GM19351 (cell line): ENCODE measurements at regions not wholly inside any gene's neighbourhood (a gene's known extent, or its start where the extent isn't known, plus 50 kb on each side); places are given as distances from the start of the nearest gene placed in this dataset.
"Not testable (repeated sequence)": the region's sequence is repeated elsewhere in the genome, so short reads cannot be mapped to it uniquely, and the experiment has no call there.

Experiments used
- ATAC-seq: cut with Tn5 transposase; IDR thresholded peaks from one replicate; pipeline ENCODE4 v1.9.1; 2021; ENCODE audit warnings: mild to moderate bottlenecking, moderate library complexity; ENCODE audit not compliant: unreplicated experiment

DNA sequence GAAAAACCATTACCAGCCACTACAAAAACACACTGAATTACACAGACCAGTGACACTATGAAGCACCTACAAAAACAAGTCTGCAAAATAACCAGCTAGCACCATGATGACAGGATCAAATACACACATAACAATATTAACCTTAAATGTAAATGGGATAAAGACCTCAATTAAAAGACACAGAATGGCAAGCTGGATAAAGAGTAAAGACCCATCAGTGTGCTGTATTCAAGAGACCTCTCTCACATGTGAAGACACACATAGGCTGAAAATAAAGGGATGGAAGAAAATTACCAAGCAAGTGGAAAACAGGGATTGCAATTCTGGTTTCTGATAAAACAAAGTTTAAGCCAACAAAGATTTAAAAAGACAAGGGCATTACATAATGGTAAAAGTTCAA is 482.7 kb upstream of the MCTP2 start:
- ATAC-seq = no peak

DNA sequence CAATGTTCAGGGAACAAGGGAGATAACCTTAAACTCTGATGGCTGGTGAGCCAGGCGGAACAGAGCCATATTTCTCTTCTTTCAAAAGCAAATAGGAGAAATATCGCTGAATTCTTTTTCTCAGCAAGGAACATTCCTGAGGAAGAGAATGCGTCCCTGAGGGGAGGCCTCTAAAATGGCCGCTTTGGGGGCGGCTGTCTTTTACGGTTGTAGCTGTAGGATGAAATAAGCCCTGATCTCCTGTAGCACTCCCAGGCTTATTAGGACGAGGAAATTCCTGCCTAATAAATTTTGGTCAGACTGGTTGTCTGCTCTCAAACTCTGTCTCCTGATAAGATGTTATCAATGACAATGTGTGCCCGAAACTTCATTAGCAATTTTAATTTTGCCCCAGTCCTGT is 496.4 kb upstream of the MCTP2 start:
- ATAC-seq = not testable (repeated sequence)

DNA sequence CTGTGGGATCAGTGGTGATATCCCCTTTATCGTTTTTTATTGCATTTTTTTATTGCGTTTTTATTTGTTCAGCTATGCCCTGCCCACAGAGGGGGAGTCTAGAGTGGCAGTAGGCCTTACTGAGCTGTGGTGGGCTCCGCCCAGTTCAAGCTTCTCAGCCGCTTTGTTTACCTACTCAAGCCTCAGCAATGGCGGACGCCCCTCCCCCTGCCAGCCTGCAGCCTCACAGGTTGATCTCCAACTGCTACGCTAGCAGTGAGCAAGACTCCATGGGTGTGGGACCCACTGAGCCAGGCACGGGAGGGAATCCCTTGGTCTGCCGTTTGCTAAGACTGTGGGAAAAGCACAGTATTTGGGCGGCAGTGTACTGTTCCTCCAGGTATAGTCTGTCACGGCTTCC is 500.6 kb upstream of the MCTP2 start:
- ATAC-seq = no peak

- no peak for ATAC-seq
Measured at GRCh38 chr15:93722165-93722564, 509.2 kb upstream of the MCTP2 start.

DNA sequence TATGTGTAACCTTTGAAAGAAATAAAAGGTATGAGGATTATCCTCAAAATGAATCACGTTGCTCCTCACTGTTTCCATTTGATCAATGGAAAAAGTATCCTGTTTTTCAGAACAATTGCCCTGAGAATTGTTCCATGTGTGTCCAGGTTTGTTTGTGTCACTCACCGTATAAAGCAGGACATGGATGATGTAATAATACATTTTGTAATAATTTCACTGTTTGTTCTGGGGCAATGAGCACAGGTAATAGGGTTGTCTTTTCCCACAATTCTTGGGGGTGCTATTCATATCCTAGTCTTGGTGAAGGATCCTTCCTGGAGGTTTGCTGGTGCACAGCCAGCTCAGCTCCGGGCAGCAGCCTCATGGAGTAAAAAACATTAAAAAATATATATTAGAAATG is 510.8 kb upstream of the MCTP2 start:
- ATAC-seq = no peak

DNA sequence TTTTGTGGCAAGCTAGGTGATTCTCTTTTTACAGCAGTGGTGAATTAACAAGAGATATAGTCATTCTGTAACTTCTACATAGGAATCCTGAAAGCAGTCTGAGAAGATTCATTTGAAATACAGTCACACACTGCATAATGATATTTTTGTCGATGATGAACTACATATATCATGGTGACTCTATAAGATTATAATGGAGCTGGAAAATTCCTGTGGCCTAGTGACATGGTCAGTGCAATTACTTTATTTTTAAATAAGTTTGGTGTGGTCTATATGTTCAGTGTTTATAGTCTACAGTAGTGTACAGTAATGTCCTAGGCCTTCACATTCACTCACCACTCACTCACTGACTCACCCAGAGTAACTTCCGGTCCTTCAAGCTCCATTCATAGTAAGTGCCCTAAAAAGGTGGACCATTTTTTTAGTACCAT is 511.4 kb upstream of the MCTP2 start:
- no peak for ATAC-seq

- ATAC-seq = no peak
Measured at GRCh38 chr15:93716615-93717231, 514.6 kb upstream of the MCTP2 start.

DNA sequence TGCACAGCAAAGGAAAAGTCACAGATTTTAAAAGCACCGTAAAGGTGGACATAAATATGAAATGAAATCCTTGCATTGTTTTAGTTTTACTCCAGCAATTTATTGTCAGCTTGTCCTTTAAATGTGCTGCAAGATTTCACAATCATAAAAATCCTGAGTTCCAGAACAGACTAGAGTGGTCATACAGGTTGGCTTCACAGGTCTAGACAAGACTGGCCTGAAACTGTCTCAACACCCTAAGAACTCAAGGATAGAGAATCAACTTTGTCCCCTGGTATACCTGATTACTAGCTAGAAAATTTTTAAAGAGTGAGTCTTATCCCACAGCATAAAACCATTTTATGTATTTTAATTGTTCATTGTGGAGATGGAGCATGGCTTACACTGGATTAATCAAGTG is 521.7 kb upstream of the MCTP2 start:
- no peak for ATAC-seq

DNA sequence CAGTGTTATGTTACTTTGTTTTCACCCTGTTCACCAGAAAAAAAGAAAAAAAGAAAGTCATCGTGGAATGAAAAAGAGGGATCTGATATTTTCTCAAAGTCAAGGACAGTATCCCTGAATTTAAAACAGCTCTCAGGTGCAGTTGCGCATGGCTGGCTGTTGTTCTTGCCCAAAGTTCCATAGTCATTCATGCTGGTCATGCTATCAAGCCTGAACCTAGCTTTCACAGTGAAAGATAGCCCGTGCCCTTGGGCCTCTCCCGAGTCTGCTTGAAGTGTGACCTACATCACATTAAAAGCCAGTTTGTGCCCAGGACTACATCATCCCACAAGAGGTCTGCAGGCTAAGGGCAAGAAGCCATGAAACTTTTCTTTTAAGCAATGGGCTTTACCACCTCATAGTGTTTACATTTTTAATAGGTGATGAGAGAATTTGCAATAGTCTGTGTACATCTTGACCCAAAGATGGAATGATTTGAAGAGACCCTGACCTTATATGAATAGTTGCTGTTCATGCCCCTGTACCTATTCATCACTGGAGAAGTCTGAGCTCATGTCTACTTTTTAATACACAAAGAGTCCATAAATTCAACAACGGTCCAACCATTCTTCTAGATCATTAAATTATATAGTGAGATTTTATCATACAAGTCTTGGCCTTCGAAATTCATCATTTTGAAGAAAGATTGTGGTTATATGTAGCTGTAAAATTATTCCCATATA is 522.5 kb upstream of the MCTP2 start:
- no peak for ATAC-seq

GRCh38 chr15:93707751-93708150 is 523.6 kb upstream of the MCTP2 start:
- no peak for ATAC-seq

DNA sequence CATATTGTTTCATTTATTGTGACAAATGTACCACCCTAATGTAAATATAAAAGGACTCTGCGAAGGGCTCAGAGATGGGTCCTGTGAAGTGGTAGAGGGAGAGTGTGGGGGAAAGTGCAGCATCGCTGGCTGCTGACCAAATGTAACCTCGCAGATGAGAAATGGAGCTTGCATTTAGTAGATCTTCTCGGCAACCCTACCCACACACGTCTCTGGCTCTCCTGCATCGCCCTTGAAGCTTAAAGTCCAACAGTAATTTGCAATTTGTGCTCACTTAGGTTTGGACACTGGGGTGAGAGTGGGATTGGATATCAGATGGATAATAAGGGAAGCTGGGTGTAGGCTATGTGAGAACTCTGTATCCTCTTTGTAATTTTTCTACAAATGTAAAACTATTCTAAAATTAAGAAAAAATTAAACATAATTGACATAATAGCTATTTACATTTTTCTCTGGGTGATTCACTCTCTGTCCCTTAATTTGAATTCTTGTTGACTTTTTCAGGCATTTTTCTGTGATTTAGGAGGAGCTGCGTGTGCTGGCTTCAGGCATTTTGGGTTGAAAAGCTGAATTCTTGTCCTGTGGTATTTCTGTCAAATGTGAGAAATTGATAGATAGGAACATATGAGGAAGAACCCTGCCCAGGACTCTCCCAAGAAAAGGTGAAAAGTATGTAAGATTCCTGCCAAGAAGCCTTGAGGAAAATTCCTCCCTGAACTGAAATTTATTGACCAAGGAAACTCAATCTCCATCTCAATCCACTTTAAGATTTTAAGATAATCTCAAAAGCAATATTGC is 524.7 kb upstream of the MCTP2 start:
- ATAC-seq = no peak

GRCh38 chr15:93705753-93706455 is 525.5 kb upstream of the MCTP2 start:
- no peak for ATAC-seq

DNA sequence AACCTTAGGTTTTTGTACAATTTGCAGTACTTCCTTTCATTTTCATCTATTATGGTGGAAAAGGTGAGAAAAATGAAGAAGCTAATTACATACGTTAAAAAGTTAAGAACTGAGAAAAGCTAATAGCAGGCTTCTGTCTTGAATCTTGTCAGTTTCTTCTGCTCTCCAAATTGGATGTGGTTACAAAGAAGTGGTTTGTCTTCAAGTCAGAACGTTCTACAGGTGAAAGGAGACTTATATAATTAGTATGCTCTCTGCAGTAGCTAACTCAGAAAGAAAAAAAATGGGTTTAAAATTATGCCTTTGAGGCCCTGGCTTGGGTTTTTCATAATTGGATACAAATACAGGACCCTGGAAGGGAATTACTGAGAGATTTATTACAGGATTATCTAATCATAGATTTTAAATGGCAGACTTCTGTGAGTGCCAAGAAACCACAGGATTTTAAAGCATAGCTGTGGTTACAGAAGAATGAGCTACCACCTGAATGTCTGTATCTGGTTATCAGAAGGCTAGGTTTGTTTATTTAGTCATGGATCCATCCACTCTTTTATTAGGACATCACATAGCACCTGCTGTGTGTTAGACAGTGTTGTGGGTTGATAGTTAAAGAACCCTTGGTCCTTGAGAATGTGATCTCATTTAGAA is 528.1 kb upstream of the MCTP2 start:
- ATAC-seq = no peak

DNA sequence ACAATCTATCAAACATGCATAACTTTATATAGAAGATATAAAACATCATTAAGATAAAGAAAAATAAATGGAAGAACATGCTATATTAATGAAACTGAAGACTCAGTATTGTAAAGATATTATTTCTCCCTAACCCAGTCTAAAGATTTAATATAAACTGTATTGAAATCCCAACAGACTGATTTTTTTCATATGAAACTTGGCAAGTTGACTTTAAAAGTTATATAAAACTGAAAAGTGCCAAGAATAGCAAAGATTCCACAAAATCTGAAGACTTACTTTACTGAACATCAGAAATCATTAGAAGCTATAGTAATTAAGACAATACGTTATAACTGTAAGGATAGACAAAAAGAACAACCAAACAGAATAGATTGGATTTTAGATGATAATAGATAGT is 531.3 kb upstream of the MCTP2 start:
- ATAC-seq = no peak

GRCh38 chr15:93694033-93694432 is 537.3 kb upstream of the MCTP2 start:
- no peak for ATAC-seq

DNA sequence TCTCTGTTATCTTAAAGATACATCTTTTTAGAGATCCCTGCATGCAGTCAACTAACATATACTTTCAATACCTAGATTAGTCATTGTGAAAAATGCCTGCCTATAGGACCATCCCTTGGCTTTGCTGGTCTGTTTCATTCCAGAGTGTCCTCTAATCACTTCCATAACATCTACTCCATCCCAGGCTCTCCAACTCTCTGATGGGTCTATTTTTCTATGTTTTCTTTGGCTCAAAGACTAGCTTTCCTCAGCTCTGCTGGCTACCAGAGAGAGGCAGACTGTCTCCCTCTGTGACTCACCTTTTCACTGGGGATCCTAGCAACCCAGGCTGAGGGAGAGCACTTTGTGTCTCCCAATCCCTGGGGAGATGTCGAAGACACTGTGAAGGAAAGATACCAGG is 547.7 kb upstream of the MCTP2 start:
- no peak for ATAC-seq

DNA sequence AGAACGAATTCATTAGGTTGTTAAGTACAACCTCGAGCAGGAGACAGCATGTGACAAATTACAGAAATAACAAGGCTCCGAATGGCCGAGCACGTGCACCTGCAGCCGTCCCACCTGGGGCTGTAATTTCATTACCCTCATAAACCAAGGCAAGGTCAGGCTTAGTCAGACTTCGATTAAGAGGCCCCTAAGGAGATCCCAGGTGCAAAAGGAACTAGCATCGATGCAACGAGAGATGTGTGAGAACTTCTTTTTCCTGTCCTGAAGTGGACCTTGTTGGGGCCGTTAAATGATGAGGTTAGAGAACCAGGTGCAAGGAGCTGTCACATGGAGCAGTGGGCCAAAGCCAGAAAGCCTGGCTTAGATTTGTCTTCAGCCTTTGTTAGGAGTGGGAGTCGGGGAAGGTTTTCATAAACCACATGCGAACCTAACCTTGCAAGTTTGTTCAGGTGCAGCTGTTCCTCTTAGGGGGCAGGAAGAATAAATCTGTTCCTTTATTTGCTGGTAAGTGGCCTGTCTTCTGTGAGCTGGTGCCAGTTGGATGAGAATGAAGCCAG is 559.9 kb upstream of the MCTP2 start:
- ATAC-seq = no peak

GRCh38 chr15:93670931-93671330 is 560.4 kb upstream of the MCTP2 start:
- no peak for ATAC-seq

DNA sequence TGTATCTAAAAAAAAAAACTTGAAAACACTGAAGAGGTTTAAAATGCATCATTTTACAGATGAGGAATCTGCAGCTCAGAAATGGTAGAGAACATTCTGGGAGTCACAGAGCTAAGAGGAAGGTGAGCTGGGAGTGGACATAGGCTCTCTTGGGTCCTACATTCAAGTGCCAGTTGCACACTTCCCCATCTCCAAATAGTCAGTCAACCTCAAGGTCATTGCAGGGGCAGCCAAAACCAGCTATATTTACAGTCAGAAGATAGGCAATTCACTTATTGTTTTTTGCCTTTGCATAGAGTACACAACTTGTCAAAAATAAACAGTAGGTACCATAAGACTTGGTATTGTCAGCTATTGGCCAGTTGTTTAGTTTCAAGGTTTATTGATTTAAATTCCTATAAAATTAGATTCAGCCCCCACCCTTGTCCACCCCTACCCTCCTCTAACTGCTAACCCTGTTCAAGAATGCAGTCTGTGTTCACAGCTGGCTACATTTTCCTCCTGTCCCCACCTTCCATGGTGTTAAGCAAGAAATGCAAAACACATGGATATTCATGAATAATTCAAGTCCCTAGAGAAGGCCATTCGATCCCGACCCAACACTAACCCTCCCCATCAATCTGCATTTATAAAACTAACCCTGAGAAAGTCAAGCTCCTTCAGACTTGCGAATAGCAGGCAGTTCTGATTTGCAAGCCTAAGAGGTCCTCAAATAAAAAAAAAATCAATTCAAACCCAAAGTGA is 567.0 kb upstream of the MCTP2 start:
- ATAC-seq = no peak
